GM19372 (cell line): ENCODE measurements at regions not wholly inside any gene's neighbourhood (a gene's known extent, or its start where the extent isn't known, plus 50 kb on each side); places are given as distances from the start of the nearest gene placed in this dataset.

Experiments
- ATAC-seq: cut with Tn5 transposase; IDR thresholded peaks from one replicate; pipeline ENCODE4 v1.9.1; 2021; ENCODE audit warnings: mild to moderate bottlenecking, low read depth, moderate library complexity; ENCODE audit not compliant: unreplicated experiment

- ATAC-seq, result no peak
These were observed 81.5 kb downstream of the NDUFS5 start for GRCh38 chr1:39107341-39108290.

GRCh38 chr1:39109644-39110043 lies 83.5 kb downstream of the NDUFS5 start:
- ATAC-seq, result no peak

GRCh38 chr1:39110325-39110851 lies 84.2 kb downstream of the NDUFS5 start:
- no peak for ATAC-seq

GRCh38 chr1:39110882-39111281 lies 84.7 kb downstream of the NDUFS5 start:
- ATAC-seq, result no peak

- no peak for ATAC-seq
These were observed 87.1 kb downstream of the NDUFS5 start for GRCh38 chr1:39113109-39113743.

GRCh38 chr1:39115271-39116110 lies 89.0 kb upstream of the MACF1 start:
- ATAC-seq, result no peak

GRCh38 chr1:39116116-39116607 lies 88.3 kb upstream of the MACF1 start:
- no peak for ATAC-seq

GRCh38 chr1:39116860-39117728 lies 87.4 kb upstream of the MACF1 start:
- no peak for ATAC-seq

- no peak for ATAC-seq
These were observed 86.5 kb upstream of the MACF1 start for GRCh38 chr1:39117899-39118450.

- no peak for ATAC-seq
These were observed 82.4 kb upstream of the MACF1 start for GRCh38 chr1:39122056-39122455.

GRCh38 chr1:39124282-39124681 lies 80.2 kb upstream of the MACF1 start:
- ATAC-seq, result no peak

GRCh38 chr1:39127513-39127912 lies 77.0 kb upstream of the MACF1 start:
- ATAC-seq, result no peak

GRCh38 chr1:39128126-39128525 lies 76.4 kb upstream of the MACF1 start:
- ATAC-seq, result no peak

- no peak for ATAC-seq
These were observed 75.5 kb upstream of the MACF1 start for GRCh38 chr1:39128959-39129358.

GRCh38 chr1:39129514-39129913 lies 75.0 kb upstream of the MACF1 start:
- no peak for ATAC-seq

- ATAC-seq, result no peak
These were observed 74.2 kb upstream of the MACF1 start for GRCh38 chr1:39130325-39130724.

GRCh38 chr1:39131940-39132339 lies 72.6 kb upstream of the MACF1 start:
- no peak for ATAC-seq

GRCh38 chr1:39132505-39133339 lies 71.8 kb upstream of the MACF1 start:
- ATAC-seq, result no peak

- ATAC-seq, result no peak
These were observed 71.2 kb upstream of the MACF1 start for GRCh38 chr1:39133340-39133684.
